WTC11 (cell line): ENCODE measurements at regions not wholly inside any gene's neighbourhood (a gene's known extent, or its start where the extent isn't known, plus 50 kb on each side); places are given as distances from the start of the nearest gene placed in this dataset.

Experiments used
- ATAC-seq: fragments of 200-7000 bp; cut with Tn5 transposase; 2 replicates; pipeline ENCODE4 v1.10.0; 2021; ENCODE audit warnings: mild to moderate bottlenecking, moderate library complexity
- CTCF ChIA-PET: fragments of 300-600 bp; sonication (Branson Sonifier 250); formaldehyde crosslinking; loops from one replicate; lab custom pipeline; 2021; ENCODE audit warnings: antibody characterized with exemption; lab: Charles Lee
- POLR2A ChIA-PET: fragments of 350-600 bp; sonication (Branson Sonifier 250); formaldehyde crosslinking; loops from one replicate; lab custom pipeline; 2021; ENCODE audit warnings: antibody characterized with exemption; lab: Charles Lee
- DNase-seq: peaks from one replicate; pipeline ENCODE4 v3.0.0; 2021; ENCODE audit warnings: low spot score
- H3K27ac Mint-ChIP-seq: 2 replicates; pipeline ENCODE4 v1.8.0; 2021; ENCODE audit warnings: mixed read lengths
- H3K27me3 Mint-ChIP-seq: 2 replicates; pipeline ENCODE4 v1.8.0; 2021; ENCODE audit warnings: low read depth, mild to moderate bottlenecking, moderate library complexity, mixed read lengths
- H3K36me3 Mint-ChIP-seq: 2 replicates; pipeline ENCODE4 v1.8.0; 2021; ENCODE audit warnings: mixed read lengths
- H3K4me1 Mint-ChIP-seq: 2 replicates; pipeline ENCODE4 v1.8.0; 2022; ENCODE audit warnings: mixed read lengths
- H3K4me3 Mint-ChIP-seq: 2 replicates; pipeline ENCODE4 v1.8.0; 2021; ENCODE audit warnings: mild to moderate bottlenecking, moderate library complexity, mixed read lengths
- H3K9me3 Mint-ChIP-seq: 2 replicates; pipeline ENCODE4 v1.8.0; 2021; ENCODE audit warnings: mixed read lengths
- CBFB ChIP-seq: sonication (generic); formaldehyde crosslinking; IDR thresholded peaks from 2 replicates; pipeline ENCODE4 v1.8.1; 2022; ENCODE audit warnings: mild to moderate bottlenecking, low read depth, missing genetic modification reagents
- GABPB1 ChIP-seq: sonication (generic); formaldehyde crosslinking; IDR thresholded peaks from 2 replicates; pipeline ENCODE4 v1.8.1; 2023; ENCODE audit warnings: mild to moderate bottlenecking, missing genetic modification reagents
- JUN ChIP-seq: sonication (generic); formaldehyde crosslinking; IDR thresholded peaks from 2 replicates; pipeline ENCODE4 v1.8.0; 2023; ENCODE audit warnings: mild to moderate bottlenecking, missing genetic modification reagents
- KAT7 ChIP-seq: sonication (generic); formaldehyde crosslinking; IDR thresholded peaks from 2 replicates; pipeline ENCODE4 v1.8.1; 2023; ENCODE audit warnings: missing genetic modification reagents, mild to moderate bottlenecking, borderline replicate concordance
- MYBL2 ChIP-seq: sonication (generic); formaldehyde crosslinking; IDR thresholded peaks from 2 replicates; pipeline ENCODE4 v1.8.1; 2023; ENCODE audit warnings: mild to moderate bottlenecking, moderate library complexity, missing genetic modification reagents
- NFE2L1 ChIP-seq: sonication (generic); formaldehyde crosslinking; IDR thresholded peaks from 2 replicates; pipeline ENCODE4 v1.8.1; 2023; ENCODE audit warnings: missing genetic modification reagents
- NR3C1 ChIP-seq: sonication (generic); formaldehyde crosslinking; conservative IDR thresholded peaks from 2 replicates; pipeline ENCODE4 v1.8.1; 2023; ENCODE audit warnings: low read depth, mild to moderate bottlenecking, missing genetic modification reagents
- OVOL2 ChIP-seq: fragments of 250-450 bp; sonication (Bioruptor Pico); IDR thresholded peaks from 2 replicates; pipeline ENCODE4 v1.9.0; 2021; ENCODE audit warnings: mild to moderate bottlenecking, borderline replicate concordance
- SMAD4 ChIP-seq: sonication (generic); formaldehyde crosslinking; IDR thresholded peaks from 2 replicates; pipeline ENCODE4 v1.8.0; 2022; ENCODE audit warnings: mild to moderate bottlenecking, missing genetic modification reagents
- TEAD4 ChIP-seq: sonication (generic); formaldehyde crosslinking; IDR thresholded peaks from 2 replicates; pipeline ENCODE4 v1.8.0; 2022; ENCODE audit warnings: mild to moderate bottlenecking, missing genetic modification reagents
- ZNF219 ChIP-seq: sonication (generic); formaldehyde crosslinking; IDR thresholded peaks from 2 replicates; pipeline ENCODE4 v1.8.0; 2023; ENCODE audit warnings: missing genetic modification reagents, mild to moderate bottlenecking, borderline replicate concordance
- ZNF416 ChIP-seq: fragments of 250-450 bp; sonication (Bioruptor Pico); IDR thresholded peaks from 2 replicates; pipeline ENCODE4 v1.9.0; 2021; ENCODE audit warnings: mild to moderate bottlenecking, inconsistent platforms
- ZNF671 ChIP-seq: fragments of 250-450 bp; sonication (Bioruptor Pico); IDR thresholded peaks from 2 replicates; pipeline ENCODE4 v1.8.0; 2021; ENCODE audit warnings: mild to moderate bottlenecking
- TF ChIP-seq, protein P1 (sequence below): fragments of 200-600 bp; IDR thresholded peaks from 2 replicates; pipeline ENCODE4 v1.8.0; 2022; ENCODE audit warnings: antibody characterized with exemption
- TF ChIP-seq, protein P2 (sequence below): sonication (generic); formaldehyde crosslinking; IDR thresholded peaks from 2 replicates; pipeline ENCODE4 v1.8.0; 2022; ENCODE audit warnings: mild to moderate bottlenecking, missing genetic modification reagents
- TF ChIP-seq, protein P3 (sequence below): sonication (generic); formaldehyde crosslinking; IDR thresholded peaks from 2 replicates; pipeline ENCODE4 v1.8.0; 2022; ENCODE audit warnings: missing genetic modification reagents
- TF ChIP-seq, protein P4 (sequence below): sonication (generic); formaldehyde crosslinking; IDR thresholded peaks from 2 replicates; pipeline ENCODE4 v1.8.1; 2022; ENCODE audit warnings: mild to moderate bottlenecking, missing genetic modification reagents, moderate library complexity, borderline replicate concordance
- TF ChIP-seq, protein P5 (sequence below): sonication (generic); formaldehyde crosslinking; conservative IDR thresholded peaks from 2 replicates; pipeline ENCODE4 v1.8.1; 2023; ENCODE audit warnings: mild to moderate bottlenecking, low read depth, missing genetic modification reagents, moderate library complexity
- TF ChIP-seq, protein P6 (sequence below): sonication (generic); formaldehyde crosslinking; IDR thresholded peaks from 2 replicates; pipeline ENCODE4 v1.8.0; 2023; ENCODE audit warnings: missing genetic modification reagents, mild to moderate bottlenecking, borderline replicate concordance

DNA sequence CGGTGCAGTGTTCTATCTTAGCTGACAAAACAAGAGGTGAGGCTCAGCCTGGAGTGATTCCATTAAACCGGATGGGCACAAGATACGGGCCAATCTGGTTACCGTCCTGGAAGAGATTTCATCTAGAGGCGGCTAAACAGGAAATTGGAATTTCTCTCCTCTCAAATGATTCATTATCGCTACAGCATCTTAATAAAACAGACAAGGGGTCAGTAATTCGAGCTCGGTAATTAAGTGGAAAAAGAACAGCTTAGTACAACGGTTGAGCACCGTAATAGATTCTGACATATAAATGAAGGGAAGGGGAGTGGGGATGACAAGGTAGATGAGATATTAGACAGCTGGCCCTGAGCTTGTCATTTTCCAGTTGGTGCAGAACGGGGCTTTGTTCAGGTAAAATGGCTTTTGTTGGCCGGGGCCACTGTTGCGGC lies 137.2 kb downstream of the EDN3 start (continued):
- TF ChIP-seq, protein P1, sequence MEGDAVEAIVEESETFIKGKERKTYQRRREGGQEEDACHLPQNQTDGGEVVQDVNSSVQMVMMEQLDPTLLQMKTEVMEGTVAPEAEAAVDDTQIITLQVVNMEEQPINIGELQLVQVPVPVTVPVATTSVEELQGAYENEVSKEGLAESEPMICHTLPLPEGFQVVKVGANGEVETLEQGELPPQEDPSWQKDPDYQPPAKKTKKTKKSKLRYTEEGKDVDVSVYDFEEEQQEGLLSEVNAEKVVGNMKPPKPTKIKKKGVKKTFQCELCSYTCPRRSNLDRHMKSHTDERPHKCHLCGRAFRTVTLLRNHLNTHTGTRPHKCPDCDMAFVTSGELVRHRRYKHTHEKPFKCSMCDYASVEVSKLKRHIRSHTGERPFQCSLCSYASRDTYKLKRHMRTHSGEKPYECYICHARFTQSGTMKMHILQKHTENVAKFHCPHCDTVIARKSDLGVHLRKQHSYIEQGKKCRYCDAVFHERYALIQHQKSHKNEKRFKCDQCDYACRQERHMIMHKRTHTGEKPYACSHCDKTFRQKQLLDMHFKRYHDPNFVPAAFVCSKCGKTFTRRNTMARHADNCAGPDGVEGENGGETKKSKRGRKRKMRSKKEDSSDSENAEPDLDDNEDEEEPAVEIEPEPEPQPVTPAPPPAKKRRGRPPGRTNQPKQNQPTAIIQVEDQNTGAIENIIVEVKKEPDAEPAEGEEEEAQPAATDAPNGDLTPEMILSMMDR: no peak
- TF ChIP-seq ZNF671 (CRISPR knock-in tag) (no peak), KAT7 (CRISPR knock-in tag) (no peak), CBFB (CRISPR knock-in tag) (no peak)
- TF ChIP-seq, protein P2, sequence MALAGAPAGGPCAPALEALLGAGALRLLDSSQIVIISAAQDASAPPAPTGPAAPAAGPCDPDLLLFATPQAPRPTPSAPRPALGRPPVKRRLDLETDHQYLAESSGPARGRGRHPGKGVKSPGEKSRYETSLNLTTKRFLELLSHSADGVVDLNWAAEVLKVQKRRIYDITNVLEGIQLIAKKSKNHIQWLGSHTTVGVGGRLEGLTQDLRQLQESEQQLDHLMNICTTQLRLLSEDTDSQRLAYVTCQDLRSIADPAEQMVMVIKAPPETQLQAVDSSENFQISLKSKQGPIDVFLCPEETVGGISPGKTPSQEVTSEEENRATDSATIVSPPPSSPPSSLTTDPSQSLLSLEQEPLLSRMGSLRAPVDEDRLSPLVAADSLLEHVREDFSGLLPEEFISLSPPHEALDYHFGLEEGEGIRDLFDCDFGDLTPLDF (CRISPR knock-in tag): no peak

DNA sequence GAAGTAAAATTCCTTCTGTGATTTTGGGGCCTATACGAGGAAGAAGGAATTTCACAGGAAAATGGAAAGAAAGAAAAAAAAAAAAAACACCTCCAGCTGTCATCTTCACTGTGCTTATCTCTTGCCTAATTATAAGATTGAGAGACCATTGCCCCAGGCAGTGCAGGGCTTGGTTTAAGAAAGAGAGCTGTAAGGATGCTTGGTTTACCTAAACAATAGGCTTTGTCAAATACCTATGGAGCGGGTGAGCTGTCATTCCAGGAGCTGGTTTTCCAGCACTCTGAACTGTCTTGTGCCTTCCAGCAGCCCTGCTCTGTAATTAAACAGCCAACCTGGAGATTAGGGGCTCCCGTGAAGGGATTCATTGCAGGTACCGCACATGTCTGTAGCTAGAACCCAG lies 137.8 kb downstream of the EDN3 start:
- ATAC-seq (no peak), DNase-seq (no peak)
- Mint-ChIP-seq H3K27me3 (peaks cover 3% of the 10 kb centered on the region; the same call in 1 of the 2 replicates), H3K4me3 (no peak overlapping the region), H3K4me1 (peaks cover 9% of the 10 kb centered on the region), H3K9me3 (no peaks in the 10 kb centered on the region), H3K27ac (no peak overlapping the region), H3K36me3 (no peaks in the 10 kb centered on the region)
- TF ChIP-seq, protein P3, sequence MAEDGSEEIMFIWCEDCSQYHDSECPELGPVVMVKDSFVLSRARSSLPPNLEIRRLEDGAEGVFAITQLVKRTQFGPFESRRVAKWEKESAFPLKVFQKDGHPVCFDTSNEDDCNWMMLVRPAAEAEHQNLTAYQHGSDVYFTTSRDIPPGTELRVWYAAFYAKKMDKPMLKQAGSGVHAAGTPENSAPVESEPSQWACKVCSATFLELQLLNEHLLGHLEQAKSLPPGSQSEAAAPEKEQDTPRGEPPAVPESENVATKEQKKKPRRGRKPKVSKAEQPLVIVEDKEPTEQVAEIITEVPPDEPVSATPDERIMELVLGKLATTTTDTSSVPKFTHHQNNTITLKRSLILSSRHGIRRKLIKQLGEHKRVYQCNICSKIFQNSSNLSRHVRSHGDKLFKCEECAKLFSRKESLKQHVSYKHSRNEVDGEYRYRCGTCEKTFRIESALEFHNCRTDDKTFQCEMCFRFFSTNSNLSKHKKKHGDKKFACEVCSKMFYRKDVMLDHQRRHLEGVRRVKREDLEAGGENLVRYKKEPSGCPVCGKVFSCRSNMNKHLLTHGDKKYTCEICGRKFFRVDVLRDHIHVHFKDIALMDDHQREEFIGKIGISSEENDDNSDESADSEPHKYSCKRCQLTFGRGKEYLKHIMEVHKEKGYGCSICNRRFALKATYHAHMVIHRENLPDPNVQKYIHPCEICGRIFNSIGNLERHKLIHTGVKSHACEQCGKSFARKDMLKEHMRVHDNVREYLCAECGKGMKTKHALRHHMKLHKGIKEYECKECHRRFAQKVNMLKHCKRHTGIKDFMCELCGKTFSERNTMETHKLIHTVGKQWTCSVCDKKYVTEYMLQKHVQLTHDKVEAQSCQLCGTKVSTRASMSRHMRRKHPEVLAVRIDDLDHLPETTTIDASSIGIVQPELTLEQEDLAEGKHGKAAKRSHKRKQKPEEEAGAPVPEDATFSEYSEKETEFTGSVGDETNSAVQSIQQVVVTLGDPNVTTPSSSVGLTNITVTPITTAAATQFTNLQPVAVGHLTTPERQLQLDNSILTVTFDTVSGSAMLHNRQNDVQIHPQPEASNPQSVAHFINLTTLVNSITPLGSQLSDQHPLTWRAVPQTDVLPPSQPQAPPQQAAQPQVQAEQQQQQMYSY (CRISPR knock-in tag): no peak
- no peak for TF ChIP-seq OVOL2 (CRISPR knock-in tag)
- no peak for TF ChIP-seq NFE2L1
- ChIA-PET POLR2A (interaction anchor here (0.7 kb wide), 1 partner anchor 65 kb away, joined by 4 read pairs; no protein-coding TSS in a partner anchor), CTCF (interaction anchor here (0.8 to 3.9 kb wide), 3 partner anchors 57 to 230 kb away, joined by 3 to 32 read pairs (median 7); no protein-coding TSS in a partner anchor)

DNA sequence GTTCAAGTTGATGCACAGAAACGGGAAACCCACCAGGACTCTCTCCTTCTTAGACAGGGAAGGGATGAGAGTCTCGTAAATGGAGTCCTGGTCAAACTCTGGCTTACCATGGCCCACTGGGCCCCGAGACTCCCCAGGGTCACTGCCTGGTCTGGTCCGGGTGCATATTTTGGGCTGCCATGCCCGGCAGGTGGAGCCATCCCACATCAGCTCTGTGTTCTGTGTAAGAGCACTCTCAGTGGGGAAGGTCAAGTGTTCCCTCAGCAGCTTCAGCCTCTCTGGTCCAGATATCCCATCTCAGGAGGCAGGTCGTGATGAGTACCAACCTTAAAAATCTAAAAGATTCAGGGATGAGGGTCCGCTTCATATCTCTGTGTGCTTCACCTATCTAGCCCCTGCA lies 138.8 kb downstream of the EDN3 start:
- CTCF ChIA-PET: interaction anchor here (0.5 to 3.9 kb wide), 5 partner anchors 12 to 231 kb away, joined by 3 to 32 read pairs (median 5); no protein-coding TSS in a partner anchor
- ATAC-seq: no peak; the same call in 1 of the 2 replicates
- no peak for TF ChIP-seq NFE2L1
- no peak for TF ChIP-seq TEAD4 (CRISPR knock-in tag)
- TF ChIP-seq SMAD4 (CRISPR knock-in tag): no peak
- TF ChIP-seq NR3C1 (CRISPR knock-in tag): no peak
- TF ChIP-seq, protein P4, sequence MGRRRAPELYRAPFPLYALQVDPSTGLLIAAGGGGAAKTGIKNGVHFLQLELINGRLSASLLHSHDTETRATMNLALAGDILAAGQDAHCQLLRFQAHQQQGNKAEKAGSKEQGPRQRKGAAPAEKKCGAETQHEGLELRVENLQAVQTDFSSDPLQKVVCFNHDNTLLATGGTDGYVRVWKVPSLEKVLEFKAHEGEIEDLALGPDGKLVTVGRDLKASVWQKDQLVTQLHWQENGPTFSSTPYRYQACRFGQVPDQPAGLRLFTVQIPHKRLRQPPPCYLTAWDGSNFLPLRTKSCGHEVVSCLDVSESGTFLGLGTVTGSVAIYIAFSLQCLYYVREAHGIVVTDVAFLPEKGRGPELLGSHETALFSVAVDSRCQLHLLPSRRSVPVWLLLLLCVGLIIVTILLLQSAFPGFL: no peak
- TF ChIP-seq, protein P5, sequence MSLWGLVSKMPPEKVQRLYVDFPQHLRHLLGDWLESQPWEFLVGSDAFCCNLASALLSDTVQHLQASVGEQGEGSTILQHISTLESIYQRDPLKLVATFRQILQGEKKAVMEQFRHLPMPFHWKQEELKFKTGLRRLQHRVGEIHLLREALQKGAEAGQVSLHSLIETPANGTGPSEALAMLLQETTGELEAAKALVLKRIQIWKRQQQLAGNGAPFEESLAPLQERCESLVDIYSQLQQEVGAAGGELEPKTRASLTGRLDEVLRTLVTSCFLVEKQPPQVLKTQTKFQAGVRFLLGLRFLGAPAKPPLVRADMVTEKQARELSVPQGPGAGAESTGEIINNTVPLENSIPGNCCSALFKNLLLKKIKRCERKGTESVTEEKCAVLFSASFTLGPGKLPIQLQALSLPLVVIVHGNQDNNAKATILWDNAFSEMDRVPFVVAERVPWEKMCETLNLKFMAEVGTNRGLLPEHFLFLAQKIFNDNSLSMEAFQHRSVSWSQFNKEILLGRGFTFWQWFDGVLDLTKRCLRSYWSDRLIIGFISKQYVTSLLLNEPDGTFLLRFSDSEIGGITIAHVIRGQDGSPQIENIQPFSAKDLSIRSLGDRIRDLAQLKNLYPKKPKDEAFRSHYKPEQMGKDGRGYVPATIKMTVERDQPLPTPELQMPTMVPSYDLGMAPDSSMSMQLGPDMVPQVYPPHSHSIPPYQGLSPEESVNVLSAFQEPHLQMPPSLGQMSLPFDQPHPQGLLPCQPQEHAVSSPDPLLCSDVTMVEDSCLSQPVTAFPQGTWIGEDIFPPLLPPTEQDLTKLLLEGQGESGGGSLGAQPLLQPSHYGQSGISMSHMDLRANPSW: no peak
- no peak for TF ChIP-seq ZNF416 (CRISPR knock-in tag)
- no peak for TF ChIP-seq MYBL2 (CRISPR knock-in tag)
- TF ChIP-seq ZNF219 (CRISPR knock-in tag): no peak
- no peak for TF ChIP-seq JUN (CRISPR knock-in tag)
- TF ChIP-seq, protein P6, sequence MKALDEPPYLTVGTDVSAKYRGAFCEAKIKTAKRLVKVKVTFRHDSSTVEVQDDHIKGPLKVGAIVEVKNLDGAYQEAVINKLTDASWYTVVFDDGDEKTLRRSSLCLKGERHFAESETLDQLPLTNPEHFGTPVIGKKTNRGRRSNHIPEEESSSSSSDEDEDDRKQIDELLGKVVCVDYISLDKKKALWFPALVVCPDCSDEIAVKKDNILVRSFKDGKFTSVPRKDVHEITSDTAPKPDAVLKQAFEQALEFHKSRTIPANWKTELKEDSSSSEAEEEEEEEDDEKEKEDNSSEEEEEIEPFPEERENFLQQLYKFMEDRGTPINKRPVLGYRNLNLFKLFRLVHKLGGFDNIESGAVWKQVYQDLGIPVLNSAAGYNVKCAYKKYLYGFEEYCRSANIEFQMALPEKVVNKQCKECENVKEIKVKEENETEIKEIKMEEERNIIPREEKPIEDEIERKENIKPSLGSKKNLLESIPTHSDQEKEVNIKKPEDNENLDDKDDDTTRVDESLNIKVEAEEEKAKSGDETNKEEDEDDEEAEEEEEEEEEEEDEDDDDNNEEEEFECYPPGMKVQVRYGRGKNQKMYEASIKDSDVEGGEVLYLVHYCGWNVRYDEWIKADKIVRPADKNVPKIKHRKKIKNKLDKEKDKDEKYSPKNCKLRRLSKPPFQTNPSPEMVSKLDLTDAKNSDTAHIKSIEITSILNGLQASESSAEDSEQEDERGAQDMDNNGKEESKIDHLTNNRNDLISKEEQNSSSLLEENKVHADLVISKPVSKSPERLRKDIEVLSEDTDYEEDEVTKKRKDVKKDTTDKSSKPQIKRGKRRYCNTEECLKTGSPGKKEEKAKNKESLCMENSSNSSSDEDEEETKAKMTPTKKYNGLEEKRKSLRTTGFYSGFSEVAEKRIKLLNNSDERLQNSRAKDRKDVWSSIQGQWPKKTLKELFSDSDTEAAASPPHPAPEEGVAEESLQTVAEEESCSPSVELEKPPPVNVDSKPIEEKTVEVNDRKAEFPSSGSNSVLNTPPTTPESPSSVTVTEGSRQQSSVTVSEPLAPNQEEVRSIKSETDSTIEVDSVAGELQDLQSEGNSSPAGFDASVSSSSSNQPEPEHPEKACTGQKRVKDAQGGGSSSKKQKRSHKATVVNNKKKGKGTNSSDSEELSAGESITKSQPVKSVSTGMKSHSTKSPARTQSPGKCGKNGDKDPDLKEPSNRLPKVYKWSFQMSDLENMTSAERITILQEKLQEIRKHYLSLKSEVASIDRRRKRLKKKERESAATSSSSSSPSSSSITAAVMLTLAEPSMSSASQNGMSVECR: no peak
- TF ChIP-seq GABPB1 (CRISPR knock-in tag): no peak

More for the DNA sequence above, 138.8 kb downstream of the EDN3 start:
- POLR2A ChIA-PET: no interaction called here
- H3K4me1 Mint-ChIP-seq: peaks cover 9% of the 10 kb centered on the region
- no peak overlapping the region for H3K27ac Mint-ChIP-seq
- H3K36me3 Mint-ChIP-seq: no peaks in the 10 kb centered on the region
- H3K27me3 Mint-ChIP-seq: peaks cover 3% of the 10 kb centered on the region; the same call in 1 of the 2 replicates
- peak; percentile 19 for DNase-seq
- no peak overlapping the region for H3K4me3 Mint-ChIP-seq
- H3K9me3 Mint-ChIP-seq: no peaks in the 10 kb centered on the region
